ENCODE measurements at regions not wholly inside any gene's neighbourhood (a gene's known extent, or its start where the extent isn't known, plus 50 kb on each side); places are given as distances from the start of the nearest gene placed in this dataset.
"Not testable (repeated sequence)": the region's sequence is repeated elsewhere in the genome, so short reads cannot be mapped to it uniquely, and the experiment has no call there.

GRCh38 chr13:31607531-31607930, 131.8 kb upstream of the RXFP2 start:
- not testable (repeated sequence) for ATAC-seq, DNase-seq

- ATAC-seq, DNase-seq: not testable (repeated sequence)
Measured at GRCh38 chr13:31608780-31609179, 130.5 kb upstream of the RXFP2 start.

DNA sequence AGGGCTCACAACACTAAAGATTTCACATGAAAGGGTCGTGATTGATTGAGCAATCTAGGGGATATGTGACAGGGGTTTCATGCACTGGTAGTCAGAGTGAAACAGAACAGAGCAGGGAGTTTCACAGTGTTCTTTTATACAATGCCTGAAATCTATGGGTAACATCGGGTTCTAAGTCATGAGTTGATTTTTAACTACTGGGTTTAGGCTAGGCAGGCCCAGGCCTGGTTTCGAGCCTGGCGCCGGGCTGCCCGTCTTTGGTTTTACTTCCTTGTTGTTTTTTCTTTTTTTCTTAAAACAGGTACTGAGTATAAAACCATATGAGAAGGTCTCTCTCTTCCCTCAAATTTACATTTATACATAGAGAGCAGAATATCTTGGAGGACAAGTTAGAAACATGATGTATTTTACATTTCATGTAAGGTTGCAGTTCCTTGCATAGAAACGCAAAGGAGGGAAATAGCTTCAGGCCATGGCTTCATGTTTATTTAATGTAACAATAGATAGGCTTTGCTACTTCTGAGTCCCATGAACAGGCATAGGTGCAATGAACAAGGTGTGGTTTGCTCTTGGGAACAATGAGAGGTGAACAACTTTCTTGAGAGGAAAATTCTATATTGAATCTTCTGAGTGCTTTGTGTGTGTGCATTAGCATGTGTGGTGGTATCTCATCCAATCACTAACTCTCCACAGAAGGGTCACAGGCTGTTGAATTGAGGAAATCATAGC, 128.9 kb upstream of the RXFP2 start:
- no peak for DNase-seq

GRCh38 chr13:31611214-31611613, 128.1 kb upstream of the RXFP2 start:
- DNase-seq (no peak), ATAC-seq (no peak)

More for the DNA sequence above, 128.9 kb upstream of the RXFP2 start:
- ATAC-seq = no peak

DNA sequence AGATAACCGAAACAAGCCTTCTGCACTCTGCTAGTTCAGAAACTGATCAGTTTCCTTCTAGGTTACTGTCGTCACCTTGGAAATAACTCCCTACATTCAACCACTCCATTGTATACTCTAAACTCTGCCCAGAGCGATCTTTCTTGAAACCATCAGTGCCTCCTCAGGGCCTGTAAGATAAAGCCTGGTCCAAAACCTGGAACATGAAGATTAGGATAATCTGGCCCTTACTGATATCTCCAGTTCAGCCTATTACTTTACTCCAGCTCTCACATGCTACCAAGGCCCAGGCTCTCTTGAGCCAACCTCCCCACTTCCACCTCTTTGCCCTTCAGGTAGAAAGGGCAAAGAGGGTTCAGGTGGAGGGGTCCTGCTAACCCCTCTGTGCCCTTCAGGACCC, 125.3 kb upstream of the RXFP2 start:
- no peak for DNase-seq
- ATAC-seq = no peak

- ATAC-seq (no peak), DNase-seq (no peak)
Measured at GRCh38 chr13:31614704-31615103, 124.6 kb upstream of the RXFP2 start.

GRCh38 chr13:31625115-31625514, 114.2 kb upstream of the RXFP2 start:
- DNase-seq (no peak), ATAC-seq (no peak)

GRCh38 chr13:31627097-31627845, 112.1 kb upstream of the RXFP2 start:
- no peak for DNase-seq

DNA sequence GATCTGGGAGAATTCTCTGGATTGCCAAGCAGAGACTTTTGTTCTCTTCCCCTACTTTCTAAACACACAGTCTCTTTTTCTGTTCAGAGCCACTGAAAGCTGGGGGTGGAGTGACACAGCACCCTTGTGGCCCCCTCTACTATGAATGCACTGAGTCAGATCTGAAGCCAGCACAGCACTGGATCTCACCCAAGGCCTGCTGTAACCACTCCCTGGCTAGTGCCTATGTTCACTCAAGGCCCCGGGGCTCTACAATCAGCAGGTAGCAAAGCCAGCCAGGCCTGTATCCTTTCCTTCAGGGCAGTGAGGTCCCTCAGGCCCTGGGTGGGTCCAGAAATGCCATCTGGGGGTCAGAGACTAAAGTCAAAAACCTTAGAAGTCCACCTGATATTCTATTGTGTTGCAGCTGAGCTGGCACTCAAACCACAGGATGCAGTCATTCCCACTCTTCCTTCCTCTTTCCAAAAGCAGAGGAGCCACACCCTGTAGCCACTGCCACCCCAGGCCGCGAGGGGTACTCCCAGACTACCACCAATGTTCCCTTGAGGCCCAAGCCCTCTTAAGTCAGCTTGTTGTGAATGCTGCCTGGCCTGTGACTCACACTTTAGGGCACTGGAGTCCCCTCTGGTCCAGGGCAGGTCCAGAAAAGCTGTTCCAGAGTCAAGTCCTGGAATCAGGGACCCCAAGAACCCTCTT, 110.1 kb upstream of the RXFP2 start:
- ATAC-seq (no peak), DNase-seq (no peak)

More at GRCh38 chr13:31627097-31627845, 112.1 kb upstream of the RXFP2 start:
- ATAC-seq = no peak

DNA sequence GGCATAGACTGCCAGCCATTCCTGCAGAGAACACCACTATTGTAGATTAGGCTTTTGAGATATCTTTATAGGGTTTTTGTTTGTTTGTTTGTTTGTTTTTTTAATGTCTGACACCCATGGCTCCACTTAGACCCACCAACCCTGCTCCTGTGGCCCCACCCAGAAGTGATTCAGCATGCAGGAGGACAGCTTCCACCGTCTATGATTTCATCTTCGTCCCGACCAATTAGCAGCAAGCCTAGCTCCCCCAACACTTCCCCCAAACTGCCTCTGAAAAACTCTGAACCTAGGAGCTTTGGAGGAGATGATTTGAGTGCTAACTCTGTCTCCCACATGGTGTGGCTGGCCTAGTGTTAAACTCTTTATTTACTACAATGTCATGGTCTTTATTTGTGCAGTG, 108.3 kb upstream of the RXFP2 start:
- no peak for DNase-seq
- no peak for ATAC-seq

DNA sequence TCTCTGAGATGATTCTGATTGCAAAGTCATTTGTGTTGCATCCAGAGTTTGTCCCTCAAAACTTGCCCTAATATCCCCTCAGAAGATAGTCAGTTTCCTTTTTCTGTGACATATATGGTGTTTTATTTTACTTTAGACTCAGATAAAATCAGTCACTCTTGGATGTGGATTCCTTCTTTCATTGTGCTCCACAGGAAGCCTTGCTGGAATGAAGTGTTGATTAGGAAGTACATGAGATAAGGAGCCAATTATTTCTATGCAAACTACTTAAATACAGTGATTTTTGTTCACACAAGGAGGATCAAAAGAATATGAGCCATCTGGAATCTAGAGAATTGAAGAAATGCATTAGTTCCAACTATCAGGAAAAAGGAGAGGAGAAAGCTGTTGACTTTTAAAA, 107.6 kb upstream of the RXFP2 start:
- no peak for DNase-seq
- ATAC-seq = no peak

GRCh38 chr13:31638577-31638976, 100.7 kb upstream of the RXFP2 start:
- DNase-seq (no peak), ATAC-seq (no peak)

DNA sequence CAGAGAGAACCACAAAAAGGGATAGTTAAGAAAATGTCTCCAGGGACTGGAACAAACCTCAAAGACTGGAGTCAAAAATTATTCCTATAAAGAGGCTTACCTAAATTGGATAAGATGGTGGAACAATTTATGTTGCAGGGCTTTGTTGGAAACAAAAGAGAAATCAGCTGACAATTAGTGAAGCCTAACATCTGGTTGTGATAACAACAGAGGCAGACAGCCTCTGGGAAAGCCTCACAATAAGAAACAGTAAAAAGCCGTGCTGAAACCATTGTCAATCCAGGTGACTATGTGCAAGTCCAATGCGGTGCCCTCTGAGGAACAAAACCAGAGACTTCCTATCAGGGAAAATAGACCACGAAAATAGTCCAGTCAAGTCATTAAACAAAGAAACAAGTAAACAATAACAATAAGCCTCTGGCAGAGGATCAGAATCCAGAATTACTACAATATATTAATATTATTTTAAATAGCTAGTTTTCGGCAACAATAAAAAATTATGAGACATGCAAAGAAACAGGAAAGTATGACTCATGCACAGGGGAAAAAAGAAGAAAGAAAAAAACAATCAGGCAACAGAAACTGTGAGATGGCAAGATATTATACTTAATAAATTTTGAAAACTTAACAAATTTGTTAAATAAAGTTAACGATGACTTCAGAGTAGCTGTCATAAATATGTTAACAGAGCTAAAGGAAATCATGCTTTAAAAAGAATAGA, 99.7 kb upstream of the RXFP2 start:
- ATAC-seq = no peak
- no peak for DNase-seq

GRCh38 chr13:31649766-31650165, 89.6 kb upstream of the RXFP2 start:
- DNase-seq (no peak), ATAC-seq (no peak)

- no peak for DNase-seq
- no peak for ATAC-seq
Measured at GRCh38 chr13:31653730-31654129, 85.6 kb upstream of the RXFP2 start.

GRCh38 chr13:31663880-31664585, 75.3 kb upstream of the RXFP2 start:
- ATAC-seq = no peak
- DNase-seq = no peak

DNA sequence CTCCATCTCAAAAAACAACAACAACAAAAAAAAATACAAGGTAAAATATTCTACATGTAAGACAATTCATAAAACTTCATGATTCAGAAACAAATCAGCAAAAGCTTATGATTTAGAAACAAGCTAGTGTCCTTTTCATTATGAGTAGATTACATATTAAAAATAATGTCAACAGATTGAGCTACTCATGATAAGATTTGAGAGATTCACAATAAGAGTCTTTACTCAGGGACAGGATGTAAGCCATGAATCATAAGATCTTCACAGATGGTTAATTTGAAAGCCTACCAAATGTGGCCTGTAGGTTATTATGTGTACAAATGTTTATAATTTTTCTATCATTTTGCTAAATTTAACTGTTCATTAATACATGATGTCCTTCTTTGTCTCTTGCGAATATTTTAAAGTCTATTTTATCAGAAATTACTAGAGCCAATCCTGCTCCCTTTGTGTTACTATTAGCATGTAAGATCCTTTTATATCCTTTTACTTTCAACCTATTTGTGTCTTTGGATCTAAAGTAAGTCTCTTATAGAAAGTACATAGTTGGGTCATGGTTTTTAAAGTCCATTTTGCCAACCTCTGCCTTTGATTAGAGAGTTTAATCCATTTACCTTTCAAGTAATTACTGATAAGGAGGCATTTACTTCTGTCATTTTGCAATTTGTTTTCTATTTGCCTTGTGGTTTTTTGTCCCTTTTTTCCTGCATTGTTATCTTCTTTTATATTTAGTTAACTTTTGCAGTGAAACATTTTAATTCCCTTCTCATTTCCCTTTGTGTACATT, 68.3 kb upstream of the RXFP2 start:
- DNase-seq = no peak
- ATAC-seq = no peak

DNA sequence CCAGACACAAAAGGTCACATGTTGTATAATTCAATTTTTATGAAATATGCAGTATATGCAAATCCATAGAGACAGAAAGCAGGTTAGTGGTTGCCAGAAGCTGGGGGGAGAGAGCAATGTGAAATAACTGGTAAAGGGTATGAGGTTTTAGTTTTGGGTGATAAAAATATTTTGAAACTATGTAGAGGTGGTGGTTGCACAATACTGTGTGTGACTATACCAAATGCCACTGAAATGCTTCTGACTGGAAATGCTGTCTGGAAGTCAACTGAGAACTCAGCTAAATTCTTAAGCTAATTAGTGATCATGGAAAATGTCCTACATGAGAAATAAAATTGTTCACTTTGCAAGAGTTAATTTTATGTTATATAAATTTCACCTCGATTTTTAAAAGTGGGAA, 65.3 kb upstream of the RXFP2 start:
- DNase-seq = no peak
- no peak for ATAC-seq

DNA sequence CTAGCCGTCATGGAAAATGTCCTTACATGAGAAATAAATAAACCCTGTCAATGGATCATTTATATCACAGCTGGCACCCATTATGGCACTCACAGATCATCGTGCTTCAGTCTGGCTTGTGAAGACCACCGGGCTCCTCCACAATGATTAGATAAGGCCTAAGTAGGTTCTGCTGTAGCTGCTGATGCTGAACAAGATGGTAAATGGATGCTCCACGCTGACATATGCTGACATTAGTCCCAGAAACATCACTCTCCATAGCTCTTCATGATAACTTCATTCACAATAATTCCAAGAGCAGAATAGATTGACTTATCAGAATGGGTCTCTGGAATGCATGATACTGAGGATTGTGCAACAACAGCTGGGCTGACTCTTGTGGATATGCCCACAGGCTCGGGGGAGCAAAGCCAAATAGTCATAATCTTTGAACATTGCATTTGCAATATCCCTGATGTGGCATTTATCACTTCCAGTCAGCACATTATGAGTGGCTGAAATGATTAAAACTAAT, 63.8 kb upstream of the RXFP2 start:
- DNase-seq (no peak), ATAC-seq (no peak)

DNA sequence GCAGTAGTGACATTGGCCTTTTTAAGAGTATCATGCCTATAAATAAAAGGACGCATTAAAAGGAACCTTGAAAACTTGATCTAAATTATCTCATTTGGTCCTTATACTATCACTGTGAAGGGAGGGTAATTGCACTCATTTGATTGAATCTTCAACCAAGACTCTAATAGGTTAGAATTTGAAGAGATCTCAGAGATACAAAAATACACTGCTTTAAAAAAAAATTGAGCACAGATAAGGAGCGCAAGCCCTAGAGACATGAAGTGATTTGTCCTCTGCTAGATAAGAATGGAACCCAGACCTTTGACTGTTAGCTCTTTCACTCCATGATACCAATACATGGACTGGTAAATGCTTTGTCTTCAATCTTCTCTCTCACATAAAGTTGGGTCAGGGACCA, 58.2 kb upstream of the RXFP2 start:
- ATAC-seq = no peak
- no peak for DNase-seq

GRCh38 chr13:31684466-31684865, 54.9 kb upstream of the RXFP2 start:
- ATAC-seq (no peak), DNase-seq (no peak)

Data from stimulated activated naive CD8-positive, alpha-beta T cell treated with anti-CD3 and anti-CD28 coated beads, Interleukin-15, Interleukin-2, amounts not matched to agents 100 U/mL and 50 U/mL, for 24 hours (primary cell).